PFSK-1 (cell line): ENCODE measurements at regions not wholly inside any gene's neighbourhood (a gene's known extent, or its start where the extent isn't known, plus 50 kb on each side); places are given as distances from the start of the nearest gene placed in this dataset.

Source experiments
- FOXP2 ChIP-seq: optimal IDR thresholded peaks from 2 replicates; pipeline ENCODE3; 2011; ENCODE audit warnings: borderline replicate concordance, control low read depth, inconsistent platforms; ENCODE audit not compliant: insufficient read depth; ENCODE audit errors: extremely low read length, extremely low read depth
- POLR2AphosphoS5 ChIP-seq: IDR thresholded peaks from 2 replicates; pipeline ENCODE4 v1.6.1; 2012; ENCODE audit warnings: low read depth, mild to moderate bottlenecking, control low read depth, low read length, moderate library complexity
- REST ChIP-seq, 2 experiments: IDR thresholded peaks; 2 replicates each; pipeline versions ENCODE4 v1.6.1 to v1.8.0; 2011 to 2012; ENCODE audit warnings: low read depth in 2 of 2, low read length in 2 of 2, control low read depth in 1 of 2, inconsistent platforms in 1 of 2, mild to moderate bottlenecking in 1 of 2, moderate library complexity in 1 of 2; ENCODE audit not compliant: insufficient read depth in 1 of 2
- SIN3A ChIP-seq: IDR thresholded peaks from 2 replicates; pipeline ENCODE4 v1.6.1; 2012; ENCODE audit warnings: mild to moderate bottlenecking, low read length, moderate library complexity, borderline replicate concordance; ENCODE audit not compliant: insufficient read depth
- TAF1 ChIP-seq: IDR thresholded peaks from 2 replicates; pipeline ENCODE4 v1.6.1; 2012; ENCODE audit warnings: low read length, control low read depth, borderline replicate concordance; ENCODE audit not compliant: insufficient read depth

- TF ChIP-seq TAF1 = no peak
- TF ChIP-seq POLR2AphosphoS5 = no peak
- TF ChIP-seq REST (IDR thresholded peaks at IDR 0.05; ENCODE audit: insufficient read depth in 1 of 2, low read depth in 2 of 2, low read length in 2 of 2) = no peak
- TF ChIP-seq SIN3A = no peak
- TF ChIP-seq FOXP2 = no peak
Observed at GRCh38 chr2:236805800-236806531, 236.3 kb downstream of the ACKR3 start.

GRCh38 chr2:236809716-236810115 is 240.1 kb downstream of the ACKR3 start:
- TF ChIP-seq FOXP2 (no peak), TAF1 (no peak), REST (IDR thresholded peaks at IDR 0.05; ENCODE audit: insufficient read depth in 1 of 2, low read depth in 2 of 2, low read length in 2 of 2) (no peak), SIN3A (no peak), POLR2AphosphoS5 (no peak)

GRCh38 chr2:236811062-236811656 is 241.5 kb downstream of the ACKR3 start:
- TF ChIP-seq TAF1 = no peak
- TF ChIP-seq POLR2AphosphoS5 = no peak
- TF ChIP-seq FOXP2 = no peak
- TF ChIP-seq SIN3A = no peak
- TF ChIP-seq REST (IDR thresholded peaks at IDR 0.05; ENCODE audit: insufficient read depth in 1 of 2, low read depth in 2 of 2, low read length in 2 of 2) = no peak

GRCh38 chr2:236813766-236814165 is 244.1 kb downstream of the ACKR3 start:
- TF ChIP-seq POLR2AphosphoS5 = no peak
- no peak for TF ChIP-seq REST (IDR thresholded peaks at IDR 0.05; ENCODE audit: insufficient read depth in 1 of 2, low read depth in 2 of 2, low read length in 2 of 2)
- no peak for TF ChIP-seq TAF1
- no peak for TF ChIP-seq FOXP2
- no peak for TF ChIP-seq SIN3A

GRCh38 chr2:236814593-236814992 is 245.0 kb downstream of the ACKR3 start:
- no peak for TF ChIP-seq REST (IDR thresholded peaks at IDR 0.05; ENCODE audit: insufficient read depth in 1 of 2, low read depth in 2 of 2, low read length in 2 of 2)
- TF ChIP-seq SIN3A = no peak
- no peak for TF ChIP-seq FOXP2
- TF ChIP-seq POLR2AphosphoS5 = no peak
- no peak for TF ChIP-seq TAF1
